GM19240 (cell line): ENCODE measurements at regions not wholly inside any gene's neighbourhood (a gene's known extent, or its start where the extent isn't known, plus 50 kb on each side); places are given as distances from the start of the nearest gene placed in this dataset.

ENCODE experiments used
- DNase-seq: peaks from one replicate; pipeline ENCODE4 v3.0.0; 2011; ENCODE audit warnings: low spot score; ENCODE audit not compliant: insufficient read length

DNA sequence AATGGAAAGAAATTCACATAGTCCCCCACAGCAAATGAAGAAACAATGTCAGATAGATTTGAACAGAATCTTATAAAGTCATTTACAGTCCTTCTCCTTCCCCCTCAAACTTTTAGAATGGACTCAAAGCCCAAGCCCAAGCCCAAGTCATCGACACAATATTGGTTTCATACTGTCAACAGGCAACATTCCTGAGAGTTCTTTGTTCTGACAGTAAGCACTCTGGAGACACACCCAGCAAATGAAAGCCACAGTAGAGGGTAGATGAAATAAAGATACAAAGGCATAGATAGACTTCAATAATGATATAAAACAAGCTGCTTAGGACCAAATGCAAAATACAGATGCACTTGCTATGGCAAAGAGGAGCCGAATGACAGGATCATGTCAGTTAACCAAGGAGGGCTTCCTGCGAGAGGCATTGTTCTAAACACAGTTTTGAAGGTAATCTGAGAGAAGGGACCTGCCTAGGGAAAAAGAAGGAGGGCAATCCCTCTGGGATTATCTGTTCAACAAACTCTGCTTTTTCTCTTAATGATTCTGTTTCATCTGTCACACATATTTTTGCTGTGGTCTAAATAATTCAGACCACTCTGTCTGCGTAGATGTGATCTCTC, 97.1 kb upstream of the MAP4K3 start:
- DNase-seq: no peak

DNA sequence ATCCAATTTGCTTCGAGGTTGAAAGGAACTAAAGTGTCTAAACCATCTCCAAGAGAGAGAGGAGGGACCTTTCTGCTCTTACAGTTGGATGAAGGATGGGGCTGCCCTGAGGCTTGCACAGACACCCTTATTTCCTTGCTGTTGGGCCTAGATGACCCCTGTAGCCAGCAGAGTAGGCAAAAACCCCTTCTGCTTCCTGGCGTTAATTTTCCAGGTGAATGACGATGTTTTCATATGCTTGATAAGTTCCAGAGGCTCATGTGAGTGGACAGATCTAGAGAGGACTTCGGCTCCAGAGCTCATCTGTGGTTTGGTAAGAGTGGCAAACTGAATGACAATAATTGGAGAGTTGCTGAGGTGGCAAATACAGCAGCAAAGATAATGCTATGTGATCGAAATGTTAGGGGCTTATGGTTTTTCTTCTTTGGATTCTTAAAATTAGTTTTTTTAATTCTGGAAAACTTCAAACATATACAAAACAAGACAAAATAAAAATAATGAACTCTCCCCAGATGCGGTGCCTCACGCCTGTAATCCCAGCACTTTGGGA, 98.6 kb upstream of the MAP4K3 start:
- DNase-seq: no peak

DNA sequence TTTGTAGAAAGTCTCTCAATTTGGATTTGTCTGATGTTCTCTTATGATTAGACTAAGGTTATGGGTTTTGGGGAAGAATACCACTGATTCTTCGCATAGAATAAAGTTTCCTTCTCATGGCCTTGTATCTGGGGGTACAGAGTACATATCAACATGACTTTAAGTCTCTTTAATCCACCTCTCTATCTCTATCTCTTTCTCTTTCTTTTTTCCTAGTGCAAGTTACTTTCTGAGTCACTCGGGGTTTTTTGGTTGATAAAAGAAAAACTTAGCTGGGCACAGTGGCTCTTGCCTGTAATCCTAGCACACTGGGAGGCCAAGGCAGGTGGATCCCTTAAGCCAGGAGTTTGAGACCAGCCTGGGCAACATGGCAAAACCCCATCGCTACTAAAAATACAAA, 100.1 kb upstream of the MAP4K3 start:
- DNase-seq: no peak

DNA sequence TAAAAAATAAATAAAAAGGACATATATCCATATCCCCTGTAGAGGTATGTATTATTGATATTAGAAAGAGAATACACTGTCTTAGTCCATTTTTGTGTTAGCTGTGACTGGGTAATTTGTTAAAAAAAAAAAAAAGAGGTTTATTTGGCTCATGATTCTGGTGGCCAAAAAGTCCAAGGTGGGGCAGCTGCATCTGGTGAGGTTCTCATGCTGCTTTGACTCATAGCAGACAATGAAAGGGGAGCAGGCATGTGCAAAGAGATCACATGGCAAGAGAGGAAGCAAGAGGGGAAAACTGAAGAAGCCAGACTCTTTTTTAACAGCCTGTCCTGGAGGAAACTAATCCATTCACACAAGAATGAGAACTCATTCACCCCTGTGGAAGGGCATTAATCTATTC, 101.6 kb upstream of the MAP4K3 start:
- no peak for DNase-seq

DNA sequence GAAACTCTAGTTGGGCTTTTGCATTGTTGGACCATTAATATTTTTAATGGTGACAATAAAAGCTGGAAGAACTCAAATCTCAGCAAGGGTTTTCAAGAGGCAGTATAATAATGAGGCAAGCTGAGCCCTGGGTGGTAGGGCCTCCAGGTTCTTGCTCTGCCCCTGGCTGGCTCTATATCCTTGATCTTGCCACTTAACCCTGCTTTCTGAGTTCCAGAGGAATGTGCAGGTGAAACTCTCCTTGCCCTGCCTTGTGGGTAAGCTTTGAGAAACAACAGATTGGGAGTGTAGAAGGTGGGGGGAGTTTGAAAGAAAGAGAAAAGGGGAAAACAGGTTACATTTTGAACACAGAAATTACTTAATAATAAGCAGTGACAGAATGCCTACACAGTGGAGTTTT, 103.3 kb upstream of the MAP4K3 start:
- no peak for DNase-seq

DNA sequence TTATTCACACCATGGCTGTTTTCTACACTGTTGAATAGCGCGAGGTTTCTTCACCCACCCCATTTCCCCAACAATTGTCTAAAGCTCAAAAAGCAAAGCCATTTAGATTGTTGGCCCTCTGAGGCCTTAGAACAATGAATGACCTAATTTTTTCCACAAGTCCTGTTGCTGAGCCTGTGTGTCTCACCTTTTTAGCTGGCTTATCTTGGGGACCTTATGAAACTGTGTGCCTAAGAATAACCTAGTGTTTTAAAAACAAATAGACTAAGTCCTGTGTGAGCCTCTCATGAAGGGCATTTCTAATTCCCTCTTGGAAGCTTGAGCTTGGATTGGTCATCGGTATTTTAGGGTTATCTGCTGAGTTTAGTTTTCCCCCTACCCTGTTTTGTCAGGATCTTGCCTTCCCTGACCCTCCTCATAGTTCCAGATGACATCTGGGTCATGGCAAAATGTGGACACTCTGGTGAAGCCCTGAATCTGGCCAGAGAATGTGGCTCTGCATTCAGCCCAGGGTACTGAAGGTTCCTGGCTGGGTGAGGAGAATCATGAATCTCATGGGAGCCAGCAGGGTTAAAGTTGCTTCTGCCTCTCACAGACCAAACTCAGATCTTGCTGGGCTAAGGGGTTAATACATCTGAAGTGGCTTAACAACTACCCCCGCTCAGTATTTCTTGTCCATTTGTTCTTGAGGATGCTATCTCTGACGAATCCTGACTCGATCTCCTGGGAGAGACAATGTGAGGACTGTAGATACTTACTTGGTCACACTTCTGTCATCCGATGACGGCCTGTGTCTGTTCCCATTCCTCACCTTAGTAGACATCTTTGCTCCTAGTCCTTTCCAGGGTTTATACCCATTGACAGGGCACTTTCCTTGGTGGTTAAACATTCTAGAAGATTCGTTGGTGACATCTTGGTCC, 104.2 kb upstream of the MAP4K3 start:
- DNase-seq: no peak

DNA sequence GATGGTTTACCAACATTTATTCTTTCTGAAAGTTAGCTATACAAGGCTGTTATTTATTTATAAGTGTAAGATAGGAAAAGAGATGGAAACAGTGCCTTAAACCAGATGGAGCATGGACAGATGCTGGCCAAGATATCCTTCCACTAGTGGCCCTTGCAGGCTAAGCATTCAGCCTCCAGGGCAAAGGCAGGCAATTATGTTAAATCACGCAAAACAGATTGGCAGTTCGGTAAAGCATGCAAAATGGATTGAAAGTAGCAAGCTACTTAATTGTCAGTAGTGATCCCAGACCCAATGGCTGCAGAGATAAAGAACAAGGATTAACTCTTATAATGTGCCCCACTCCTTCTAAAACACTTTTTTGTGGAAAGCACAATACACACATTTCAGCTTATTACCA, 105.4 kb upstream of the MAP4K3 start:
- no peak for DNase-seq

DNA sequence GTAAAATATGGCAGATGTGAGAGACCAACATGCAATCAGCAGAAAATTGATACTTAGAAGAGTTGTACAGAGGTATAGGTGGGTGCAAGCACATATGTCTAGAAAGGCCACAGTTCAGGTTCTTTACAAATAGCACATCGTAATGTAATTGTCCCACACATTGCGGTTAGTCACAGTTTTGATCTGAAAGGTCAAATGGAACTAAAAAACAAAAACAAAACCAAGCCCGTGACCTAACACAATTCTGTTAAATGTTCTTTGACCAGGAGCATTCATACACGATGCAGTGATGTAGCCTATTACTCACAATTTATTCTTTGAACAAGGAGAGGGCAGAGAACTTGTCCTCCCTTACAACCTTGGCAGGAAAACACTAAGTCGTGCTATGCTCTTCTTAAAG, 108.9 kb upstream of the MAP4K3 start:
- no peak for DNase-seq

DNA sequence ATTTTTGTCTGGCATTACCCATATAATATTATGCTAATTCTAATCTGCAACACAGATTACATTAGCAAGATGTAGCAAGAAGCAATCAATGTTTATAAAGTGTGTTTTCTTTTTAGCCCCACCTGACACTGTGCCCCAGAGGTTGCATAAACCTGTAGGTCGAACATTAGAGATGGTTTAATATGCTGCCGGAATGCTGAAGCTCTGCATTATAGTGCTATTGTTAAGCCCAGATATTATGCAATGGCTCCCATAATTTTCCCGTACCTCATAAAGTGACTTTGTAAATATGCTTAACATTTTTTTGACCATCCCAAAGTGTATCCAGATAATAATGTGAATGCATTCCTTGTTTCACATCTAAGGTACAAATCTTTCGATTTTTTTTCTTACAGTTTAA, 109.3 kb upstream of the MAP4K3 start:
- DNase-seq: no peak

DNA sequence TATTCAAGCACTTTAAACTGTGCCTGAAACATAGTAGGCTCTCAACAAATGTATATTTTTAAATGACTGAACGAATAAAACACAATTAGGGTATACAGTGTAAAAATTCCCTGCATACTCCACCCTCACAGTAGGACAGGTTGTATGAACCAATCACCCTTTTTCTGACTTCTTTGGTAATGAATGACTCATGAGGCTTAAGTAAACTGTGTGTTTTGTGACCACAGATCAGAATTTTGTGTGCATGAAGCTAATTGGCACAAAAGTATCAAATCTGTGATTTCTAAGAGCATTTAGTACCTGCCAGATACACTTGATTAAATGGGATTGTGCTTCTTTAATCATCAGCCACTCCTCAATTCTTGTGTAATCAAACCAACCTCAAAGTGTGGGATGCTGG, 109.9 kb upstream of the MAP4K3 start:
- no peak for DNase-seq

DNA sequence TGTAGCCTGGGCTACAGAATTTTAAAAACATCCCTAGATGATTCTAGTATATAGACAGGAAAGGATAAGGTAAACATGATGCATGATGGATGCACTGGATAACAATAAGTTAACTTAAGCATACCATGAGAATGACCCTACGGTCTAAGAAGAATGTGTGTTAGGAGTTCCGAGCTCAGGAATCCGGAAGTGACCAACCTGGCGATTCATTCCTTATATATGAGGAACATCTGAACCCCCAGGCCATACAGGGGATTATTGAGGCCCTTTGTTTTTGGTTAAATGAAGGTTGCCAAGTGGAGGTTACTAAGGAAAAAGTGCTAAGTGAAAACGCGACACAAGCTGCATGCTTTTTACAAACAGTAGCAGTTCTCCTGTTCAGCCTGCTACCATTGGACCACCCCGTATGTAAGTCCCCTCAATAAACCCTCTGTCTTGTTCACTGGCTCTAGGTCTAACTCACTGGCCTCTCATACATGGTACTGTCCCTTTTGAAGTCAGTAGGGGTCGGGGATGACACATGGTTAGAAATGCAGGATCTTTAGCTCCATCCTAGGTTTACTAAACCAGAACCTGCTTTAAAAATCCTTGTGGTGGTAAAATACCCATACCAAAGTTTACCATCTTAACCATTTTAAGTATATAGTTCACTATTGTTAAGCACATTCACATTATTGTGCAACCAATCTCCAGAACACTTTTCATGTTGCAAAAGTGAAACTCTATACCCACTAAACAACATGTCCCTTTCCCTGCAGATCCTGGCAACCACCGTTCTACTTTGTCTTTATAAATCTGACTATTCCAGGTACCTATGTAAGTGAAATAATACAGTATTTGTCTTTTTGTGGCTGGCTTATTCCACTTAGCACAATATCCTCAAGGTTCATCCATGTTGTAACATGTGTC, 111.0 kb upstream of the MAP4K3 start:
- no peak for DNase-seq

DNA sequence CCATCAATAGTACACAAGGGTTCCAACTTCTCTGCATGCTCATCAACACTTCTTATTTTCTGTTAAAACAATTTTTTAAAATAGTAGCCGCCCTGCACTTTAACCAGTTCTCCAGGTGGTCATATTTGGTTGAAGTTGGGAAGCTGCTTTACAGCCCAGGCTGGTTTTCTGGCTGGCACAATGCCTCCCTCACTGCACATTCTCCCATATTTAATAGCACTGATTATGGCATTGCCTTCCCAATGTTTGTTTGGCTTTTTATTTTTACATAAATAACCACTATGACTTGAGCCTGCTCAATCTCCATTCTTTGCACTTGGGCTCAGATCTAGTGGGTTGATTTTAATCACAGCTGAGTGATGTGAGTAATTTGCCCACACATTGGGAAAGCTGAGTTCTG, 111.9 kb upstream of the MAP4K3 start:
- DNase-seq: no peak

DNA sequence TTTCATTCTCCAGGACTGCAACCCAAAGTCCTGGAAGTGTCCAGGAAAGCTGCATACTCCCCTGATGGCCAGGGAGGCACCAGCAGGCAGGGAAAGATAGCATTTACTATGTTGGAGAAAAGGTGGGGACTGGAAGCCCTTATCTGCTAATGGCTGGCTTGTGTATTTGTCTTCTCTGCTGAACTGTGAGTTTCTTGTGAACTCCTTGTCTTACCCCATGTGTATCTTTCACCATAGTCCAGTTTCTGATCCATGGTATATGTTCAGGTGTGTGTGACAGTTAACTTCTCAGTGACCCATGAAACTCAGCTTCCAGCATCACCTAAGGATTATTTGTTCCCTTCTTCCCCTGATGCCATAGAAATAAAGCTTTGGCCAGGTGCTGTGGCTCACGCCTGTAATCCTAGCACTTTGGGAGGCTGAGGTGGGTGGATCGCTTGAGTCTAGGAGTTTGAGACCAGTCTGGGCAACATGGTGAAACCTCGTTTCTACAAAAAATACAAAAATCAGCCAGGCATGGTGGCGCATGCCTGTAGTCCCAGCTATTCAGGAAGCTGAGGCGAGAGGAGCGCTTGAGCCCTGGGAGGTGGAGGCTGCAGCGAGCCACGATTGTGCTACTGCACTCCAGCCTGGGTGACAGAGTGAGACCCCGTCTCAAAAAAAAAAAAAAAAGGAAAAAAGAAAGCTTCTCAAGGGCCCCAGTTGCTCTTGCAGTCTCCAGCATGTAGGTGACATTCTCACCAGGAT, 112.8 kb upstream of the MAP4K3 start:
- no peak for DNase-seq

DNA sequence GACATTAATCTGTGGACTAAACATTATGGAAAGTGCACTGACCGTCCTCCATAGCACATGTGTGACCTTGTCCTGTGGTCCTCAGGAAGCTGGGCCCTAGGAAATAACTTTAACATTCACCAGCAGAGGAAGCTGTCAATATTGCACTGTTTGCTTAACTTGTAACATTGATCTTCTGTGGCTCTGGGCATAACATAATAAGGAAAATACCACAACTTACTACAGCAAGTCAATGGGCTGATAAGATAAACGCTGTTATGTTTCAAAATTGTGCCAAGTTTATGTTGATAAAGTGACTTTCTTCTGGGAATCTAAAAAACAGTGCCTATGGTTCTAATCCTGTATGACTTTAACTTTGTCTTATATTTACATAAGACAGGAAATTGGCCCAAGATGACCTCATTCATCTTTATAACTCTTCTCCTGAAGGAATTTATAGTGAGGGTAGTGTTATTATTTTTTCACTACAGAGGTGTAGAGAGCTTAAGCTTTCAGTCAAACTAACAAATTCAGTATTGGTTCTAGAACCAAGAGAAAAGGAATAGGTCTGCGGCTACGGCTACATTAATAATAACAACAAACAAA, 113.7 kb upstream of the MAP4K3 start:
- DNase-seq: no peak

DNA sequence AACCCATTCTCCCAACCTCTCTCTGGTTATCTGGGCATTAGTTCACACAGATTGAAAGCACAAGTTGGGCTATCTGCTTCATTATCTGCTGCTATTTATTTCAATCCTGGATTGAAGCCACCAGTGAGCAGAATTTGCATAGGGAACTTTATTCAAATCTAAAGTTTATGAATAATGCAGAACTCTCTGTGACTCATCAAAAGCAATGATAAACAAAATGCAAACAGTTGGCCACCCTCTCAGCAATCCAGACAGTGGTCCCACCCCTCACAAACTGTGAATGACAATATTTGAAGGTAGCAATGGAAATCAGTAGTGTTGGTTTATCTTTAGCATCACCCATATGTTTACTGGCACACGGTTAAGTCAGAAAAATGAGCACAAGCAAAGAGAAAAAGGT, 106.8 kb upstream of the TMEM178A start:
- DNase-seq: no peak

DNA sequence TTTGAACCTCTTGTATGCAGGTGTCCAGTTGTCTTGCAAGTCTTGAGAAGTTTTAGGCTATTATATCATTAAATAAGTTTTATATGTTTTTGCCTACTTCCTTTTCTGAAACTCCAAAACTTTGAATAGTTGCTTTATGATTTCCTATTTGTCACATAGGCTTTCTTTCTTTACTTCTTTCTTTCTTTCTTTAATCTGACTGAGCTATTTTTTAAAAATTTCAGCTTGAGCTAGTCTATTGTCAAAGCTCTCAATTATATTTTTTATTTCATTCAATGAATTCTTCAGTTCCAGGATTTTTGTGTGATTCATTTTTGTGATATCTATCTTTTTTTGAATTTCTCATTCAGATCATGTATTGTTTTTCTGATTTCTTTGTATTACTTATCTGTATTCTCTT, 102.1 kb upstream of the TMEM178A start:
- DNase-seq: no peak

DNA sequence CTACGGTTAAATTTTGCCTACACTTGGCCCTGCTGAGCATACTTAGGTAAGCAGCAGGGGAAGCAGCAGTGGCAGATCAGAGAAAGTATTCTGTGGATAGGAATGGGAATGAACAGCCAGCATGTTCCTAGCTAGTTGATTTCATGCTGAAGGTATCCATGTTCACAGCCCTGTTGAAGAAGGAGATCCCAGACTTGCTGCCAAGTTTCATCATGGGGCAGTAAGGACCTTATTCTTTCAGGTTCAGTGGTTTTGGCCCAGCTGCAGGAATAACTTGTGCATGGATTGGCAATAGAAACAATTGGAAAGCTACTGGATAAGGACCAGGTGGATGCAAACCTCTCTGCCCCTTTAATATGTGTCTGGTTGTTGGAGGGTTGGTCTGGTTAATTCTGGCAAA, 98.2 kb upstream of the TMEM178A start:
- no peak for DNase-seq

DNA sequence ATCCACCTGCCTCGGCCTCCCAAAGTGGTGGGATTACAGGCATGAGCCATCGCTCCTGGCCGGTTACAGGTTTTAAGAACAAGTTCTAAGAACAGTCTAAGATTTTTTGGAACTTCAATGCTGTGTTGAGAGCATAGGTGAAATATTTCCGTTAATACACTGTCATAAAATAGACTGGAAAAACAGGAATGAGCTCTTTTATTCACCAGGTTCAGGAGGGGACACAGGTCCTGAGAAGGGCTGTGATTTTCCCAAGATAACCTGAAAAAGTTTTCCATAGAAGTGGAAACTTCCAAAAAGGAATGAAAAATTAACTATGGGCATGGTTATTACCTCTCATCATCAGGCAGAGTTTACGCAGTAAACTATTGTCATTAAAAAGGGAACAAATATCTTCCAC, 97.6 kb upstream of the TMEM178A start:
- no peak for DNase-seq

DNA sequence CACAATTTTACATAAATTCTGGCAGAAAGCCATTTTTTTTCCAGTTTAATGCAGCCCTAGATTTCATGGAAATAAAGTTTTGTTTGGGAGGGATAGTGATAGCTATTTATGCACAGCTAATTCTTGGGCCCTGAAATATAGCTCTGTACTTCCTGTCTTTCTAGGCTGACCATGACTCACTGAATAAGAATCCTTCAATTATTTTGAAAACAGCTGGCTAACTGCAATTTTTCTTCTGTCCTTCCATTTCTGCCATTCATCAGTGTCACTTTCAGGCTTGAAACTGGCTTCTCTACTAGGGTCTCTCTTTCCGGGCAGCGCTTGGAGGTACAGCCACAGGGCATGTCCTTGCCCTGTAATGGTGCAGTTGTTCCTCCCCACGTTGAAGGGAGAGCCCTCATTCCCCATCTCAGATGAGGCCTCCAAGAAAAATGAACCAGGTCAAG, 97.1 kb upstream of the TMEM178A start:
- DNase-seq: no peak

DNA sequence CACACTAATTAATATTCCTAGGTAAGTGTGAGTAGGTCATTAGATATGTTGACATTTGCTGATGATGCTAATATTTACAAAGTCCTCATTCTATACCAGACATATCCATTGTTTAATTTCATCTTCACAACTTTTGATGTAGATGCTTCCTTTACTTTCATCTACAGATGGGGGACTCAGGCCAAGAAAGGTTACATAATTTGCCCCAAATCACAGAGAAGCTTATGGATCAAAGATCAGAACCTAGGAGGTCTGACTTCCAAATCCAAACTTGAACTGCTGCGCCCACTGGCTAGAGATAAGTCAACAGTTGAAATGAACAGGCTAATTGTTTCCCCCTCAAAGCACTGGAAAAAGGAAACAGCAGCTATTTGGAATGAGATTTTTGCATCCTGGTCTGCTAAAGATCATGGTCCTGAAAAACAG, 95.6 kb upstream of the TMEM178A start:
- no peak for DNase-seq

DNA sequence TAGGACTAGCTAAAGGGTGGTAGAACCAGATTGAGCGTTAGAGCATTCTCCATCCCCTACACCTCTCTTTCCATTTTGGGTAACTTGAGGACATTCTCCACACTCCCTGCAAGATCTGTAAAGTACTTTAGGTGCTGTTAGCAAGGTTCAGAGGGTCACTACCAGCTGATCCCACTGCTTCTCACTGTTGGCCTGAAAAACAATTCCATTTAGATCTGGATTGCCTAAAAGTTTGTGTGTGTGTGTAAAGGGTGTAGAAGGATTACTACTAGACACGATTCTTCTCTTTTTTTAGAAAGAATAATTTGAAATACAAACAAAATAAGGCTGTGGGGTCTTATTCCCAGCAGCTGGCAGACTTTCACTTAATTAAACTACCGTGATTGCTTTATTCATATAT, 95.1 kb upstream of the TMEM178A start:
- DNase-seq: no peak
